HEK293 (cell line): ENCODE measurements at regions not wholly inside any gene's neighbourhood (a gene's known extent, or its start where the extent isn't known, plus 50 kb on each side); places are given as distances from the start of the nearest gene placed in this dataset.
"Not testable (repeated sequence)": the region's sequence is repeated elsewhere in the genome, so short reads cannot be mapped to it uniquely, and the experiment has no call there.

Source experiments
- CTCF ChIA-PET: fragments of 350-600 bp; formaldehyde crosslinking; extraction: SDS; loops from one replicate; lab custom pipeline; 2021; ENCODE audit warnings: antibody characterized with exemption; lab: Yijun Ruan, JAX
- POLR2A ChIA-PET: fragments of 300-600 bp; formaldehyde crosslinking; extraction: SDS; loops from one replicate; lab custom pipeline; 2020; ENCODE audit warnings: antibody characterized with exemption, inconsistent platforms; lab: Yijun Ruan, JAX
- H3K27ac ChIP-seq: fragments of 200-500 bp; sonication (Bioruptor generic); 2 replicates; pipeline ENCODE4 v1.5.1; 2014; ENCODE audit warnings: low read depth, low read length, control low read depth, inconsistent platforms; ENCODE audit errors: extremely low read depth
- H3K36me3 ChIP-seq, 2 experiments: fragments of 200-500 bp in 1 of 2; sonication (Bioruptor generic) in 1 of 2; 1 replicate in 1 of 2; 2 replicates in 1 of 2; pipeline ENCODE4 v1.5.1; 2014 to 2017; ENCODE audit warnings: inconsistent platforms in 2 of 2, low read length in 2 of 2; ENCODE audit not compliant: control insufficient read depth in 2 of 2, insufficient read depth in 1 of 2
- H3K4me1 ChIP-seq: fragments of 200-500 bp; sonication (Bioruptor generic); 2 replicates; pipeline ENCODE4 v1.5.1; 2014; ENCODE audit warnings: mild to moderate bottlenecking, low read length, inconsistent platforms; ENCODE audit not compliant: control insufficient read depth, insufficient read depth
- H3K4me3 ChIP-seq: 2 replicates; pipeline ENCODE4 v1.5.1; 2011; ENCODE audit warnings: low read depth, mild to moderate bottlenecking, control low read depth, low read length, moderate library complexity
- H3K9me3 ChIP-seq: fragments of 200-500 bp; sonication (Bioruptor generic); 2 replicates; pipeline ENCODE4 v1.5.1; 2014; ENCODE audit warnings: low read depth, low read length, inconsistent platforms; ENCODE audit not compliant: control insufficient read depth, insufficient read depth
- PRDM1 ChIP-seq: fragments of 450-650 bp; formaldehyde crosslinking; IDR thresholded peaks from 2 replicates; pipeline ENCODE4; 2016; ENCODE audit warnings: missing biosample characterization, missing genetic modification characterization
- ZBTB17 ChIP-seq: fragments of 450-650 bp; formaldehyde crosslinking; IDR thresholded peaks from 2 replicates; pipeline ENCODE4 v1.5.1; 2016; ENCODE audit warnings: missing biosample characterization, missing genetic modification characterization
- ZFP3 ChIP-seq: fragments of 450-650 bp; formaldehyde crosslinking; IDR thresholded peaks from 2 replicates; pipeline ENCODE4 v1.5.1; 2016; ENCODE audit warnings: low read depth, missing biosample characterization, missing genetic modification characterization
- ZFP41 ChIP-seq: fragments of 450-650 bp; formaldehyde crosslinking; IDR thresholded peaks from 2 replicates; pipeline ENCODE4 v1.5.1; 2016; ENCODE audit warnings: missing biosample characterization, missing genetic modification characterization, borderline replicate concordance
- ZNF114 ChIP-seq: fragments of 450-650 bp; formaldehyde crosslinking; IDR thresholded peaks from 2 replicates; pipeline ENCODE4 v1.5.0; 2017; ENCODE audit warnings: missing biosample characterization, missing genetic modification characterization
- ZNF140 ChIP-seq: fragments of 450-650 bp; formaldehyde crosslinking; IDR thresholded peaks from 2 replicates; pipeline ENCODE4 v1.5.1; 2016; ENCODE audit warnings: missing biosample characterization, missing genetic modification characterization
- ZNF214 ChIP-seq: fragments of 450-650 bp; formaldehyde crosslinking; IDR thresholded peaks from 2 replicates; pipeline ENCODE4 v1.5.1; 2017; ENCODE audit warnings: missing biosample characterization, mild to moderate bottlenecking, missing genetic modification characterization, borderline replicate concordance
- ZNF23 ChIP-seq: fragments of 450-650 bp; formaldehyde crosslinking; IDR thresholded peaks from 2 replicates; pipeline ENCODE4 v1.5.1; 2016; ENCODE audit warnings: missing biosample characterization, missing genetic modification characterization, borderline replicate concordance
- ZNF248 ChIP-seq: fragments of 450-650 bp; formaldehyde crosslinking; IDR thresholded peaks from 2 replicates; pipeline ENCODE4 v1.5.1; 2017; ENCODE audit warnings: missing biosample characterization, missing genetic modification characterization
- ZNF274 ChIP-seq, 2 experiments: fragments of 200-500 bp in 1 of 2; fragments of 450-650 bp in 1 of 2; sonication (Bioruptor generic) in 1 of 2; formaldehyde crosslinking in 1 of 2; IDR thresholded peaks; 2 replicates each; pipeline versions ENCODE4 v1.5.1 to v1.6.1; 2014 to 2016; ENCODE audit warnings: borderline replicate concordance in 1 of 2, inconsistent platforms in 1 of 2, low read length in 1 of 2, missing biosample characterization in 1 of 2, missing genetic modification characterization in 1 of 2
- ZNF311 ChIP-seq: fragments of 450-650 bp; formaldehyde crosslinking; IDR thresholded peaks from 2 replicates; pipeline ENCODE4 v1.5.1; 2017; ENCODE audit warnings: missing biosample characterization, missing genetic modification characterization, borderline replicate concordance
- ZNF366 ChIP-seq: fragments of 450-650 bp; formaldehyde crosslinking; conservative IDR thresholded peaks from 2 replicates; pipeline ENCODE4 v1.5.1; 2016; ENCODE audit warnings: missing biosample characterization, missing genetic modification characterization
- ZNF37A ChIP-seq: fragments of 450-650 bp; IDR thresholded peaks from 2 replicates; pipeline ENCODE4 v1.5.1; 2018; ENCODE audit warnings: missing biosample characterization, missing genetic modification characterization
- ZNF394 ChIP-seq: fragments of 450-650 bp; formaldehyde crosslinking; IDR thresholded peaks from 2 replicates; pipeline ENCODE4 v1.5.1; 2016; ENCODE audit warnings: missing biosample characterization, missing genetic modification characterization, mild to moderate bottlenecking, moderate library complexity, borderline replicate concordance
- ZNF404 ChIP-seq: fragments of 450-650 bp; formaldehyde crosslinking; IDR thresholded peaks from 2 replicates; pipeline ENCODE4 v1.5.1; 2017; ENCODE audit warnings: missing biosample characterization, missing genetic modification characterization
- ZNF426 ChIP-seq: fragments of 450-650 bp; formaldehyde crosslinking; IDR thresholded peaks from 2 replicates; pipeline ENCODE4 v1.5.1; 2017; ENCODE audit warnings: missing biosample characterization, missing genetic modification characterization, mild to moderate bottlenecking, inconsistent platforms, moderate library complexity
- ZNF433 ChIP-seq: fragments of 450-650 bp; formaldehyde crosslinking; IDR thresholded peaks from 2 replicates; pipeline ENCODE4 v1.5.1; 2016; ENCODE audit warnings: missing biosample characterization, missing genetic modification characterization, low read depth
- ZNF558 ChIP-seq: fragments of 450-650 bp; formaldehyde crosslinking; IDR thresholded peaks from 2 replicates; pipeline ENCODE4 v1.5.1; 2016; ENCODE audit warnings: missing biosample characterization, missing genetic modification characterization
- ZNF596 ChIP-seq: fragments of 450-650 bp; IDR thresholded peaks from 2 replicates; pipeline ENCODE4 v1.5.0; 2018; ENCODE audit warnings: missing biosample characterization, mild to moderate bottlenecking, missing genetic modification characterization, moderate library complexity
- ZNF600 ChIP-seq: fragments of 450-650 bp; formaldehyde crosslinking; IDR thresholded peaks from 2 replicates; pipeline ENCODE4 v1.5.1; 2016; ENCODE audit warnings: missing biosample characterization, missing genetic modification characterization
- ZNF768 ChIP-seq: fragments of 450-650 bp; formaldehyde crosslinking; IDR thresholded peaks from 2 replicates; pipeline ENCODE4 v1.5.1; 2018; ENCODE audit warnings: missing biosample characterization, mild to moderate bottlenecking, missing genetic modification characterization
- ZNF785 ChIP-seq: fragments of 450-650 bp; formaldehyde crosslinking; IDR thresholded peaks from 2 replicates; pipeline ENCODE4 v1.5.1; 2016; ENCODE audit warnings: missing biosample characterization, missing genetic modification characterization
- ZSCAN30 ChIP-seq: fragments of 450-650 bp; IDR thresholded peaks from 2 replicates; pipeline ENCODE4 v1.5.1; 2018; ENCODE audit warnings: missing biosample characterization, mild to moderate bottlenecking, missing genetic modification characterization, moderate library complexity
- TF ChIP-seq, protein P1 (sequence below): fragments of 450-650 bp; formaldehyde crosslinking; IDR thresholded peaks from 2 replicates; pipeline ENCODE4 v1.5.1; 2016; ENCODE audit warnings: missing biosample characterization, missing genetic modification characterization

DNA sequence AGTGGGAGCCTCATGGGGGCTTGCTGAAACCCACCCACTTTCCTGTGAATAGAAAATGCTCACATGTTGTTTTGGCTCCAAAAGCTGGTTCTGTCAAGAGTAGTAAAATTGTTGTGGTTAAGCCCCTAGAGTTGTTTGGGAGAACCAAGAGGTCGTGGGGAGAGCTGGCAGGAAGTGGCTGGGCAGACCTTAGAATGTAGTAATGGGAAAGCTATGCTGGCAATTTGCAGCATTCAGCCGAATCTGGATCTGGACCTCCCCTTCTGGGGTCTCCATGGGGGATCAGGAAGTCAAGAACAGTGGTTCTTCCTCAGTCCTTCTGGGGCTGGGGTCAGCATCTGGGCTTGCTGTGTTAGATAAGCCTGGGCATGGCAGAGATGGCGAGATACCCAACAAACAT lies 150.6 kb upstream of the TBX3 start:
- CTCF ChIA-PET: no interaction called here
- Histone ChIP-seq H3K36me3 (no peaks in the 10 kb centered on the region), H3K27ac (no peak overlapping the region), H3K4me3 (no peak overlapping the region), H3K9me3 (no peaks in the 10 kb centered on the region), H3K4me1 (no peaks in the 10 kb centered on the region)
- POLR2A ChIA-PET: no interaction called here
- TF ChIP-seq ZSCAN30 (tag by site-specific recombination) (no peak), ZNF426 (tag by site-specific recombination) (no peak), ZNF37A (tag by site-specific recombination) (no peak), ZNF558 (tag by site-specific recombination) (no peak), ZNF214 (tag by site-specific recombination) (no peak), ZFP3 (tag by site-specific recombination) (no peak), ZNF785 (tag by site-specific recombination) (no peak), ZNF248 (no peak), ZNF114 (tag by site-specific recombination) (no peak), ZNF394 (tag by site-specific recombination) (no peak)
- TF ChIP-seq, protein P1, sequence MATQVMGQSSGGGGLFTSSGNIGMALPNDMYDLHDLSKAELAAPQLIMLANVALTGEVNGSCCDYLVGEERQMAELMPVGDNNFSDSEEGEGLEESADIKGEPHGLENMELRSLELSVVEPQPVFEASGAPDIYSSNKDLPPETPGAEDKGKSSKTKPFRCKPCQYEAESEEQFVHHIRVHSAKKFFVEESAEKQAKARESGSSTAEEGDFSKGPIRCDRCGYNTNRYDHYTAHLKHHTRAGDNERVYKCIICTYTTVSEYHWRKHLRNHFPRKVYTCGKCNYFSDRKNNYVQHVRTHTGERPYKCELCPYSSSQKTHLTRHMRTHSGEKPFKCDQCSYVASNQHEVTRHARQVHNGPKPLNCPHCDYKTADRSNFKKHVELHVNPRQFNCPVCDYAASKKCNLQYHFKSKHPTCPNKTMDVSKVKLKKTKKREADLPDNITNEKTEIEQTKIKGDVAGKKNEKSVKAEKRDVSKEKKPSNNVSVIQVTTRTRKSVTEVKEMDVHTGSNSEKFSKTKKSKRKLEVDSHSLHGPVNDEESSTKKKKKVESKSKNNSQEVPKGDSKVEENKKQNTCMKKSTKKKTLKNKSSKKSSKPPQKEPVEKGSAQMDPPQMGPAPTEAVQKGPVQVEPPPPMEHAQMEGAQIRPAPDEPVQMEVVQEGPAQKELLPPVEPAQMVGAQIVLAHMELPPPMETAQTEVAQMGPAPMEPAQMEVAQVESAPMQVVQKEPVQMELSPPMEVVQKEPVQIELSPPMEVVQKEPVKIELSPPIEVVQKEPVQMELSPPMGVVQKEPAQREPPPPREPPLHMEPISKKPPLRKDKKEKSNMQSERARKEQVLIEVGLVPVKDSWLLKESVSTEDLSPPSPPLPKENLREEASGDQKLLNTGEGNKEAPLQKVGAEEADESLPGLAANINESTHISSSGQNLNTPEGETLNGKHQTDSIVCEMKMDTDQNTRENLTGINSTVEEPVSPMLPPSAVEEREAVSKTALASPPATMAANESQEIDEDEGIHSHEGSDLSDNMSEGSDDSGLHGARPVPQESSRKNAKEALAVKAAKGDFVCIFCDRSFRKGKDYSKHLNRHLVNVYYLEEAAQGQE (tag by site-specific recombination): no peak

- POLR2A ChIA-PET: no interaction called here
- Histone ChIP-seq H3K36me3 (no peaks in the 10 kb centered on the region), H3K9me3 (no peaks in the 10 kb centered on the region), H3K4me3 (no peak overlapping the region)
- CTCF ChIA-PET: no interaction called here
- TF ChIP-seq ZNF311 (tag by site-specific recombination) (no peak), ZNF433 (no peak), PRDM1 (peak; percentile 60)
- TF ChIP-seq, all 188 proteins: peak for 1
- Histone ChIP-seq H3K4me1 (no peaks in the 10 kb centered on the region), H3K27ac (no peak overlapping the region)
Observed at GRCh38 chr12:114829833-114830232, 145.9 kb upstream of the TBX3 start.

DNA sequence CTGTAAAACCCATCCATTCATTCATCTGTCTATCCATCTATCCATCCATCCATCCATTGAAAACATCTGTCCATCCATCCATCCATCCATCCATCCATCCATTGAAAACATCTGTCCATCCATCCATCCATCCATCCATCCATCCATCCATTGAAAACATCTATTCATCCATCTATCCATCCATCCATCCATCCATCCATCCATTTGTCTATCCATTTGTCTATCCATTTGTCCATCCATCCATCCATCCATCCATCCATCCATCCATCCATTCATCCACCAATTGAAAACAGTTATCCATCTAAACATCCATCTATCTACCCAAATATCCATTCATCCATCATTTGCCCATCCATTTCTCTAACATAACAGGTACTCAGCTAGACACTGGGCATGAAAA lies 145.3 kb upstream of the TBX3 start:
- H3K9me3 ChIP-seq, POLR2A ChIA-PET, H3K36me3 ChIP-seq, H3K27ac ChIP-seq, H3K4me3 ChIP-seq, CTCF ChIA-PET: not testable (repeated sequence)
- TF ChIP-seq ZBTB17 (tag by site-specific recombination): peak; percentile 32; the same call in 1 of the 2 replicates
- peak; percentile 96 for TF ChIP-seq ZNF366 (tag by site-specific recombination)
- TF ChIP-seq, all 188 proteins: peak for 2; not testable (repeated sequence) for 186
- H3K4me1 ChIP-seq: not testable (repeated sequence)

DNA sequence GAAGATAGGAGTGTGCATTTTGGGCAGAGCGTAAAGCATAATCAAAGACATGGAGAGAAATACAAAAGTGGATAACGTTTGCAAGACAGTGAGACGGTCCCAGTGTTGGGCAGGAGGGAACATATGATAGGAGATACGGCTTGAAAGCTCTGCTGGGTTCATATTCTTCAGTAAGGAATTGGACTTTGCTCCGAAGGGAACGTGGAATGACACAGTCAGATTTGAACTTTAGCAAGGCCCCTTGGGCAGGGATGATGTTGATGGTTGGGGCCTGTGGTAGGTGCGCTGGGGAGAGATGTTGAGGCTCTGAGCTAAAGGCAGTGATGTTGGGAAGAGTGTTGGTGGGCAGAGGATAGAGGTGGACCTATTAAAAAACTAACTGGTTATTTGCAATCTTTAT lies 143.5 kb upstream of the TBX3 start:
- no peaks in the 10 kb centered on the region for H3K9me3 ChIP-seq
- ChIA-PET CTCF (no interaction called here), POLR2A (no interaction called here)
- no peak overlapping the region for H3K4me3 ChIP-seq
- TF ChIP-seq ZFP41 (tag by site-specific recombination) (no peak), ZNF600 (no peak), ZNF596 (tag by site-specific recombination) (no peak), ZNF23 (tag by site-specific recombination) (no peak), ZNF768 (tag by site-specific recombination) (no peak), ZNF274 (IDR thresholded peaks at IDR 0.05; ENCODE audit: low read length) (no peak), ZNF274 (tag by site-specific recombination; IDR thresholded peaks at IDR 0.05; ENCODE audit: borderline replicate concordance) (no peak), ZNF140 (tag by site-specific recombination) (no peak), ZNF404 (tag by site-specific recombination) (no peak)
- TF ChIP-seq, all 188 proteins: peak for 0
- Histone ChIP-seq H3K36me3 (no peaks in the 10 kb centered on the region), H3K4me1 (no peaks in the 10 kb centered on the region), H3K27ac (no peak overlapping the region)
